GM12891 (cell line): ENCODE measurements at regions not wholly inside any gene's neighbourhood (a gene's known extent, or its start where the extent isn't known, plus 50 kb on each side); places are given as distances from the start of the nearest gene placed in this dataset.

ENCODE experiments used
- DNase-seq: peaks from one replicate; pipeline ENCODE4 v3.0.0; 2011; ENCODE audit warnings: low spot score; ENCODE audit not compliant: insufficient read length
- FAIRE-seq: peaks from 2 replicates; lab custom pipeline; 2011; peaks lifted over from hg19 to GRCh38; lab: Jason Lieb, UNC
- PAX5 ChIP-seq: IDR thresholded peaks from 2 replicates; pipeline ENCODE4 v1.6.1; 2011; ENCODE audit warnings: low read length, moderate library complexity, mild to moderate bottlenecking; ENCODE audit not compliant: insufficient read depth, severe bottlenecking
- POLR2A ChIP-seq: IDR thresholded peaks from 2 replicates; pipeline ENCODE4 v1.6.1; 2011; ENCODE audit warnings: low read depth, low read length, control low read depth
- POLR2AphosphoS5 ChIP-seq: IDR thresholded peaks from 2 replicates; pipeline ENCODE4 v1.6.1; 2011; ENCODE audit warnings: low read depth, low read length, control low read depth
- POU2F2 ChIP-seq: IDR thresholded peaks from 2 replicates; pipeline ENCODE4 v1.6.1; 2011; ENCODE audit warnings: low read depth, mild to moderate bottlenecking, control low read depth, low read length, moderate library complexity
- SPI1 ChIP-seq: IDR thresholded peaks from 2 replicates; pipeline ENCODE4 v1.6.1; 2011; ENCODE audit warnings: low read depth, low read length, control low read depth
- TAF1 ChIP-seq: IDR thresholded peaks from 2 replicates; pipeline ENCODE4 v1.6.1; 2011; ENCODE audit warnings: low read depth, low read length, control low read depth

DNA sequence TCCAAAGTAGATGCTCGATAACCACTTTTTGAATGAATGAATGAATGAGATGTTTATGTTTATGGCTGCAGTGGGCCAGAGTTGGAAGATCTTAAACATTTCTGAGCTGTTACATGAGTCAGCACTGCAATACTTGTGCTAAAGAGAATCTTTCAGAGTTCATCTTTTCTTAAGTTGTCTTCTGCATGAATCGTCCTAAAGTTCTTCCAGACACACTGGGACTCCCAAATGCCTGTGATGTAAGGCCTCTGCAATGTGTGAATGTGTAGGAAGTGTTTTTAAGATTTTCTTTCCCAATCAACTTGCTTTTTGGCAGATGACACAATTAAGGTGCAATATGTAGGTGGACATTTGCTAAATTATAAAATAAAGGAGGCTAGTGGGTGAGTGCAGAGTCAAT is 50.3 kb upstream of the TRIM9 start:
- DNase-seq (no peak), FAIRE-seq (no peak)
- no peak for TF ChIP-seq POU2F2
- no peak for TF ChIP-seq TAF1
- TF ChIP-seq POLR2A, result no peak
- no peak for TF ChIP-seq PAX5
- no peak for TF ChIP-seq SPI1
- no peak for TF ChIP-seq POLR2AphosphoS5

DNA sequence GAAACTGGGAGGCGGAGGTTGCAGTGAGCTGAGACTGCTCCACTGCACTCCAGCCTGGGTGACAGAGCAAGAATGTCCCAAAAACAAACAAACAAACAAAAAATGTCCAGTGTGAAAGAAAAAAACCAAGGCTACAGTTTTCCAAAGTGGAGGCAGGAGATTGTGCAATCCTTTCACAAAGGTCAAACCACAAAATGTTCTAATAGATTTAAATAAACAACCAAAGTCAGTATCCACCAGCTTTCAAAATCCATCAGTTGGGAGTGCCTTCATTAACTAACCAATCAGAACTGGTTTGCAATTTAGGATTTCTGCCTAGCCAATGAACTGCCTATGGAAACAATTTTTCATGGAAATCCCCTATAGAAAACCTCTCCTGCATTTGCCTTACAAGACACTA is 52.3 kb upstream of the TRIM9 start:
- TF ChIP-seq SPI1 (no peak), POLR2AphosphoS5 (no peak), PAX5 (no peak), TAF1 (no peak), POLR2A (no peak), POU2F2 (no peak)
- no peak for FAIRE-seq

DNA sequence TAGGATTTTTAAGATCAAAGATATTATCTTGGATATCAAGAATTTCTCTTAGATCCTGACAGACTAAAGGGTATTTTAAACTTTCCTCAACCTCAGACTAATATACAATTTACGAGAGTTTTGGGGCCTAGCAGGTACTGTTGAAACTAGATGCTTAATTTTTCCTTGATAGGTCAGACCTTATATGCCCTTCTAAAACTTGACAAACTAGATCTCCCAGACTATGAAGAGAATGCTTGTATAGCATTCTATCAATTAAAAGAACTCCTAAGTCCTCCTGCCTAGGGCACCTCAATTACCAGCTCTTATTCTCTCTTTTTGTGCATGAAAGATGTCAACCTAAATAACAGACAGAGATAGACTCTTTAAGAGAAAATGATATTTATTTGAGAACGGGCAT is 60.4 kb upstream of the TRIM9 start:
- FAIRE-seq, result no peak
- DNase-seq, result no peak
- TF ChIP-seq TAF1 (no peak), SPI1 (no peak), POU2F2 (no peak), PAX5 (no peak), POLR2AphosphoS5 (no peak), POLR2A (no peak)

More for the DNA sequence above, 52.3 kb upstream of the TRIM9 start:
- no peak for DNase-seq

DNA sequence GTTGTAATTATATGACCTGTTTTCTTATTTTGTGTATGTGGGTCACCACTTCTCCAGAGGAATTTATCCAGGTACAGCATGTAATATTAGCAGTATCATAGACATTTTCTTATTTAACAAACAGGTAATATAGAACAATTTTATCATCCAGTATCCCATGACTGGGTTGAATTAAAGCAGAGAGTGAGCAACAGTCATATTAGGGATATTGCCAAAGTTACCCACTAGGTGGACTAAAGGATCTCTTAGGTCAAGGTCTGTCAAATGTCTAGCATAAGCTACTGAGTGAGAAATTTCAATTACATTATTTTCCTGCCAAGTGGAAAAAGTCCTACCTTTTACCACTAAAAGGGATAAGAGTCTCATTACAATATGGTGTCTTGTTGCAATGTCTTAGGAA is 62.1 kb upstream of the TRIM9 start:
- peak; percentile 77 for FAIRE-seq
- TF ChIP-seq SPI1 (no peak), PAX5 (no peak), TAF1 (no peak), POLR2A (no peak), POLR2AphosphoS5 (no peak), POU2F2 (no peak)
- DNase-seq, result no peak

GRCh38 chr14:51160871-51161270 is 66.0 kb upstream of the TRIM9 start:
- FAIRE-seq, result peak; percentile 45
- no peak for DNase-seq
- TF ChIP-seq POLR2A (no peak), SPI1 (0 out of 2 replicates have a peak, but pooled peaks have one; percentile 26)

DNA sequence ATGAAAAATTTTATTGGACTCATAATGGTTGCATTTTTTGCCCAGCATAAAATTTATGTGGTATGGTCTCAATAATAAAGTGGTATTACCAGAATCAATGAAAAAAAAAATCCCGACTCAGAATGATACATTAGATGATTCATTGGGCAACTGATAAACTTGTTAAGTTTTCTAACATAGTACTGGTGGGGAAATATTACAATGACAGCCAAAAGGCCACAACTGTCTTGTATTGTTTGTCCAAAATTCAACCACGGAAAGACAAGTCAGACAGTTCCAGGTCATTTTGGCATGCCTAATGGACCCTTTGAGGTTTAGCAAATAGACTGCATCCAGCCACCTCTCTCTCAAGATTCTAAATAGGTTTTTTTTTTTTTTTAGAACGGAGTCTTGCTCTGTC is 70.5 kb upstream of the TRIM9 start:
- FAIRE-seq, result no peak
- DNase-seq, result no peak
- TF ChIP-seq POLR2A, result no peak
- no peak for TF ChIP-seq TAF1
- TF ChIP-seq PAX5, result no peak
- TF ChIP-seq POU2F2, result no peak
- TF ChIP-seq POLR2AphosphoS5, result no peak
- no peak for TF ChIP-seq SPI1

GRCh38 chr14:51167587-51168214 is 72.3 kb upstream of the TMX1 start:
- TF ChIP-seq PAX5, result no peak
- no peak for TF ChIP-seq SPI1
- no peak for TF ChIP-seq POU2F2
- TF ChIP-seq POLR2AphosphoS5, result no peak
- no peak for TF ChIP-seq TAF1
- no peak for TF ChIP-seq POLR2A
- peak; percentile 71 for FAIRE-seq
- DNase-seq, result no peak

DNA sequence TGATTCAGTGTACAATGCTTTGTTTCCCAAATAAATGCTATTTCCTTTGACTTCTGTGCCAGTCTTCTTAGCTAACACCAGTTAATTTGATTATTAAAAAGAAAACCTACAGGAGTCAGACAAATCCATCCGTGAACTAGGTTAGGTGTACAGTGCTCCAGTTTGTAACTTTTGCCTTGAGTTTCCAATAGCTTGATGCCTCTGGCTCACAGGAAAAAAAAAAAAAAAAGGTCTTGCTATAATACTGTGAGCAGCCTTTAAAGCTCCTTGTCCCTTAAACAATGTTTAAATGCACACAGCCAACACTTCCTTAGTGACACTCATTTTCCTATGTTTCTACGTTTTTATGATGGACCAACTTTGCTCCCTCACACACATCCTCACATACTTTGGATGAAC is 71.8 kb upstream of the TMX1 start:
- no peak for DNase-seq
- no peak for FAIRE-seq
- TF ChIP-seq SPI1 (no peak), POU2F2 (no peak), PAX5 (no peak), POLR2AphosphoS5 (no peak), TAF1 (no peak), POLR2A (no peak)

DNA sequence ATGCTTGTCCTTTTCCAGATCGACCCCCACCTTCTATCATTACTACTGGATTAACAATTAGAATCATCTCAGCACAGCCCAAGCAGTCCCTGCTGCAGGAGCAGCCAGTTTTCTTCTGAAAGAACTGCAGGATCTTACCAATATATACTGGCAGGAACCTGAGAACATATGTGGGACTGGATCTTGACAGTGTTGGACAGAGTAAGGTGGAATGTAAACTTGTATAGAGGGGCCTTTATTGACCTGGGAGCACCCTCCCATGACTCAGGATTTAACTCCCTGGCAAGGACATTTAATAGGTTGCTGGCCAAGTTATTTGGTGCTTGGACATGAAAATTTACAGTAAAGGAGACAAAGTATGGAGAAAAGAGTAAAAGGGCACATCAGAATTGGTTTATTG is 66.2 kb upstream of the TMX1 start:
- no peak for FAIRE-seq

More for the DNA sequence above, 66.2 kb upstream of the TMX1 start:
- no peak for DNase-seq
- TF ChIP-seq POLR2AphosphoS5, result no peak
- no peak for TF ChIP-seq SPI1
- TF ChIP-seq POLR2A, result no peak
- TF ChIP-seq POU2F2, result no peak
- no peak for TF ChIP-seq PAX5
- TF ChIP-seq TAF1, result no peak
